K562 (cell line): ENCODE measurements at regions not wholly inside any gene's neighbourhood (a gene's known extent, or its start where the extent isn't known, plus 50 kb on each side); places are given as distances from the start of the nearest gene placed in this dataset.
A peak's percentile ranks its signal among the peaks of the same experiment; 100 is the strongest.

Experiments used
- ATAC-seq: fragments of 200-7000 bp; cut with Tn5 transposase; 3 replicates; pipeline ENCODE4 v1.9.1; 2020; ENCODE audit warnings: moderate library complexity
- BruUV-seq: library from RNA; stranded (reverse); fragments of 400-500 nt; replicated peaks from 2 replicates; lab custom pipeline; 2021; lab: Mats Ljungman, UMichigan
- CTCF ChIA-PET: fragments of 300-600 bp; formaldehyde crosslinking; extraction: SDS; loops from one replicate; lab custom pipeline; 2021; ENCODE audit warnings: low intra/inter-chr PET ratio; lab: Yijun Ruan, JAX
- POLR2A ChIA-PET: fragments of 300-600, 350-650 bp; sonication (Branson Sonifier 250); formaldehyde crosslinking; extraction: SDS; loops from one replicate; lab custom pipeline; 2021; ENCODE audit warnings: antibody characterized with exemption, inconsistent platforms; lab: Yijun Ruan, JAX
- DNase-seq, 4 experiments: peaks; one replicate each; pipeline versions ENCODE4 v3.0.0 to v3.0.0-alpha.2; 2011 to 2018; ENCODE audit warnings: low spot score in 3 of 4, mixed read lengths in 3 of 4; ENCODE audit errors: extremely low read depth in 1 of 4
- FAIRE-seq: peaks from 2 replicates; lab custom pipeline; 2011; peaks lifted over from hg19 to GRCh38; lab: Jason Lieb, UNC
- H2AFZ ChIP-seq: 2 replicates; pipeline ENCODE4 v1.6.0; 2011; ENCODE audit warnings: low read depth, low read length, control low read depth, inconsistent platforms
- H3K27ac ChIP-seq: fragments of 200-600 bp; 3 replicates; pipeline ENCODE4 v1.8.0; 2011; ENCODE audit warnings: low read depth, mild to moderate bottlenecking, control low read depth, inconsistent platforms, low read length, moderate library complexity, mixed read lengths; ENCODE audit errors: extremely low read depth
- H3K27me3 ChIP-seq, 2 experiments: fragments of 300-600 bp in 1 of 2; 2 replicates in 1 of 2; 3 replicates in 1 of 2; pipeline versions ENCODE4 v1.6.0 to v1.8.0; 2011; ENCODE audit warnings: inconsistent platforms in 2 of 2, low read length in 2 of 2, mild to moderate bottlenecking in 1 of 2, mixed read lengths in 1 of 2, moderate library complexity in 1 of 2; ENCODE audit not compliant: control insufficient read depth in 2 of 2, insufficient read depth in 2 of 2
- H3K36me3 ChIP-seq: fragments of 300-600 bp; 3 replicates; pipeline ENCODE4 v1.8.0; 2011; ENCODE audit warnings: mild to moderate bottlenecking, low read length, inconsistent platforms; ENCODE audit not compliant: control insufficient read depth, insufficient read depth
- H3K4me1 ChIP-seq, 2 experiments: fragments of 200-600 bp in 1 of 2; replicated peaks in 1 of 2; 2 replicates in 1 of 2; 3 replicates in 1 of 2; pipeline versions ENCODE4 v1.5.1 to v1.8.0; 2011; ENCODE audit warnings: inconsistent platforms in 2 of 2, low read length in 2 of 2, mild to moderate bottlenecking in 1 of 2, mixed read lengths in 1 of 2, moderate library complexity in 1 of 2; ENCODE audit not compliant: control insufficient read depth in 2 of 2, insufficient read depth in 2 of 2
- H3K4me2 ChIP-seq: 2 replicates; pipeline ENCODE4 v1.6.1; 2011; ENCODE audit warnings: low read length, control low read depth, inconsistent platforms, mixed read lengths; ENCODE audit not compliant: insufficient read depth
- H3K4me3 ChIP-seq: fragments of 200-600 bp; sonication (generic), shearing (Covaris generic); 2 replicates; pipeline ENCODE4 v1.5.1; 2016; ENCODE audit warnings: control low read depth, inconsistent platforms
- H3K79me2 ChIP-seq: fragments of 200-600 bp; 3 replicates; pipeline ENCODE4 v1.8.0; 2011; ENCODE audit warnings: low read length, inconsistent platforms; ENCODE audit not compliant: control insufficient read depth, insufficient read depth
- H3K9ac ChIP-seq, 2 experiments: 2 replicates each; pipeline versions ENCODE4 v1.6.0 to v1.6.1; 2011; ENCODE audit warnings: low read depth in 2 of 2, low read length in 2 of 2, control low read depth in 1 of 2, inconsistent platforms in 1 of 2, mild to moderate bottlenecking in 1 of 2, mixed read lengths in 1 of 2; ENCODE audit not compliant: insufficient read depth in 1 of 2
- H3K9me1 ChIP-seq: one replicate; pipeline ENCODE4 v1.6.0; 2011; ENCODE audit warnings: inconsistent platforms, mild to moderate bottlenecking, low read length, moderate library complexity; ENCODE audit not compliant: control insufficient read depth, insufficient read depth
- H3K9me3 ChIP-seq: replicated peaks from 2 replicates; pipeline ENCODE4 v1.5.1; 2011; ENCODE audit warnings: low read depth, low read length, inconsistent platforms; ENCODE audit not compliant: control insufficient read depth, insufficient read depth
- H4K20me1 ChIP-seq: replicated peaks from 2 replicates; pipeline ENCODE4 v1.6.1; 2011; ENCODE audit warnings: low read length, inconsistent platforms, mixed read lengths; ENCODE audit not compliant: control insufficient read depth, insufficient read depth
- ARNT ChIP-seq, 2 experiments: fragments of 450-650 bp; IDR thresholded peaks; 2 replicates each; pipeline ENCODE4 v1.6.1; 2016; ENCODE audit warnings: mild to moderate bottlenecking in 1 of 2
- CBX3 ChIP-seq, 2 experiments: IDR thresholded peaks; 1 replicate in 1 of 2; 2 replicates in 1 of 2; pipeline ENCODE4 v1.6.1; 2012; ENCODE audit warnings: inconsistent platforms in 2 of 2, low read length in 2 of 2, borderline replicate concordance in 1 of 2, control low read depth in 1 of 2
- CBX5 ChIP-seq: IDR thresholded peaks from 2 replicates; pipeline ENCODE4 v1.6.1; 2014; ENCODE audit warnings: low read depth, borderline replicate concordance
- CHCHD3 ChIP-seq: fragments of 250-450 bp; sonication (Bioruptor Pico); IDR thresholded peaks from 2 replicates; pipeline ENCODE4 v2.1.2; 2022; ENCODE audit warnings: mild to moderate bottlenecking
- DACH1 ChIP-seq: fragments of 450-650 bp; IDR thresholded peaks from 2 replicates; pipeline ENCODE4 v1.6.1; 2018; ENCODE audit not compliant: partially characterized antibody
- TRIM28 ChIP-seq: fragments of 450-650 bp; IDR thresholded peaks from 2 replicates; pipeline ENCODE4 v1.6.1; 2017
- WGBS: fragments of 100-300 bp; shearing (Covaris generic); methylation state at CpG from one replicate; pipeline ENCODE4 v1.1.6; 2016; ENCODE audit warnings: low coverage, mixed read lengths; ENCODE audit not compliant: insufficient coverage; ENCODE audit errors: missing lambda C conversion rate; 5-methylcytosine and 5-hydroxymethylcytosine counted together
- in situ Hi-C: fragments of 300-500 bp; cut with MboI; formaldehyde crosslinking; loops from 4 replicates; pipeline ENCODE4 v1.15.0; 2018; ENCODE audit warnings: inconsistent platforms, mixed read lengths
- intact Hi-C: fragments of 100-400 bp; cut with micrococcal nuclease; formaldehyde crosslinking; loops from 2 replicates; pipeline ENCODE4 v1.14.2; 2022

DNA sequence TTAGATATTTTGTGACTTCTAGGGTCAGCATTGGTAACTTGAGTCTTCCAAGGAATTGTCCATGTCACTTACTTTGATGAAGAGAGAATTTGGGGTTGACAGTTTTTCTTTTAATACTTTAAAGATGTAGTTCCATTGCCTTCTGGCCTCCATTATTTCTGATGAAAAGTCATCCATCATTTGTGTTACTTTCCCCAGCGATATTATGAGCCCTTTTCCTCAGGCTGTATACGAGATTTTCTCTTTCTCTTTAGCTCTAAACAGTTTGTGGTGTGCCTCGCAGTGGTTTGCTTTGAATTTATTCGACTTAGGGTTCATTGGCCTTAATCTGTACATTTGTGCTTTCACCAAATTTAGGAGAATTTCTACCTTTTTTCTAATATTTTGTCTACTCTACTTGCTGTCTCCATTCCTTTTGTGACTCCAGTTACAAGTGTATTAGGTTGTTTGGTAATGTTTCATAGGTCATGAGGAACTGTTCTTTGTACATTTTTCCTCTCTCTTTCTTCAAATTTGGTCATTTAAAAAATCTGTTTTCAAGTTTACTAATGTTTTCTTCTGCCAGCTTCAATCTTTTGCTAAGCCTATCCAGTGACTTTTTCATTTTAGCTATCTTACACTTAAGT, 131.4 kb upstream of the OTOS start:
- in situ Hi-C loops (no loop called here), intact Hi-C loops (no loop called here)
- Histone ChIP-seq H3K4me2 (no peak overlapping the region), H3K79me2 (no peaks in the 10 kb centered on the region), H3K9me3 (no peaks in the 10 kb centered on the region), H2AFZ (no peak overlapping the region), H3K4me1 (no peaks in the 10 kb centered on the region), H3K36me3 (no peaks in the 10 kb centered on the region), H3K27me3 (no peaks in the 10 kb centered on the region; a peak in 1 of 5 replicates), H3K9me1 (no peaks in the 10 kb centered on the region), H4K20me1 (no peaks in the 10 kb centered on the region), H3K9ac (no peak overlapping the region), H3K4me3 (no peak overlapping the region), H3K27ac (no peak overlapping the region)
- DNase-seq (no peak), FAIRE-seq (no peak), ATAC-seq (no peak)
- no TSS peak for BruUV-seq
- TF ChIP-seq DACH1, result no peak
- peak; percentile 51; the same call in 1 of the 2 replicates for TF ChIP-seq CBX5
- TF ChIP-seq CBX3 (IDR thresholded peaks at IDR 0.05; ENCODE audit: borderline replicate concordance in 1 of 2, low read length in 2 of 2), result 0 out of 3 replicates have a peak, but pooled peaks of 1 of the 2 experiments have one; percentile 43
- TF ChIP-seq CHCHD3 (CRISPR knock-in tag), result no peak
- TF ChIP-seq TRIM28, result peak; percentile 86
- CTCF ChIA-PET, result no interaction called here
- POLR2A ChIA-PET, result interaction anchor here (0.9 kb wide), 1 partner anchor 9 kb away, joined by 5 read pairs; no protein-coding TSS in a partner anchor
- WGBS, result 2% methylated on average over 4 of the region's 4 CpGs

DNA sequence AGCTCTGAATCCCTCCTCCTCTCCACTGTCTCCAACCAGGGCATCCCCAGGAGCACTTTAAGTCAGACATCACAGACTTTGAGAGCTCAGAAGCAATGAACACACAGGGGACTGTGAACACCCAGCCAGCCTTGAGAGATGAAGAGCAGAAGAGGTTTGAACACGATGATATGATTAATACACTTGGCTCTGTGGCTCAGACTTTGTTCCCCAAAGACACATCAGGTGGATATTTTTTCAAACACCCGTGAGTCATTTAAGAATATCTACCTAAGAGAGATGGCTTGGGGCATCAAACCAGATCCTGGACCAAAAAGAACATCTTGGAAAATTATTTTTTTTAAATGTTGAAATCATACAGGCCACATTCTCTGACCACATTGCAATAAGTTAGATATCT, 134.9 kb upstream of the OTOS start:
- TF ChIP-seq ARNT (IDR thresholded peaks at IDR 0.05), result no peak
- intact Hi-C loops, result no loop called here
- Histone ChIP-seq H3K9me3 (no peaks in the 10 kb centered on the region), H3K9me1 (no peaks in the 10 kb centered on the region), H3K4me2 (no peak overlapping the region), H3K27me3 (no peaks in the 10 kb centered on the region; a peak in 1 of 5 replicates), H3K36me3 (no peaks in the 10 kb centered on the region), H2AFZ (no peak overlapping the region), H3K9ac (no peak overlapping the region), H3K4me1 (no peaks in the 10 kb centered on the region), H3K27ac (no peak overlapping the region), H3K4me3 (no peak overlapping the region), H4K20me1 (no peaks in the 10 kb centered on the region), H3K79me2 (no peaks in the 10 kb centered on the region)
- WGBS, result 5% methylated on average over 2 of the region's 2 CpGs
- FAIRE-seq (no peak), ATAC-seq (no peak), DNase-seq (no peak)
- BruUV-seq, result no TSS peak
- in situ Hi-C loops, result no loop called here
- ChIA-PET POLR2A (no interaction called here), CTCF (no interaction called here)
